GM21526 (cell line): ENCODE measurements at regions not wholly inside any gene's neighbourhood (a gene's known extent, or its start where the extent isn't known, plus 50 kb on each side); places are given as distances from the start of the nearest gene placed in this dataset.

Source experiments
- ATAC-seq: cut with Tn5 transposase; IDR thresholded peaks from one replicate; pipeline ENCODE4 v1.9.1; 2021; ENCODE audit warnings: moderate library complexity; ENCODE audit not compliant: unreplicated experiment, low FRiP score

DNA sequence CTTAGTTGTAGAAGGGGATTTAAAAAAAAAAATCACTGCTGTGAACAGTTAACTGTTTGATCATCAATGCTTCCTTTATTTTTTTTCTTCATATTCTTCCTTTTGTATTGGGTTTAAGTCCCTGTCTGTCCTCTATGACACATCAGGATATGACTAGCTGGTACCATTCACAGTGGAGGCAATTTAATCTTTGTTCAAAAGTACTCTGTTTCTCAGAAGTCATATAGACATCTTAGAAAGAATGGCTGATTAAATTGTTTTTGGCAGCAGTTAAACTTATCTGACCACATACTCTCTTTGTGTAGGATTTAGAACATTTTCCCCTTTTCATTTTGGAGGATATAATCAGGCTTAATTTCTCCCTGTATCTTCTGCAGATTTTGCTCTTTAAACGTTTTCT lies 807.8 kb upstream of the CDH2 start:
- ATAC-seq = no peak

DNA sequence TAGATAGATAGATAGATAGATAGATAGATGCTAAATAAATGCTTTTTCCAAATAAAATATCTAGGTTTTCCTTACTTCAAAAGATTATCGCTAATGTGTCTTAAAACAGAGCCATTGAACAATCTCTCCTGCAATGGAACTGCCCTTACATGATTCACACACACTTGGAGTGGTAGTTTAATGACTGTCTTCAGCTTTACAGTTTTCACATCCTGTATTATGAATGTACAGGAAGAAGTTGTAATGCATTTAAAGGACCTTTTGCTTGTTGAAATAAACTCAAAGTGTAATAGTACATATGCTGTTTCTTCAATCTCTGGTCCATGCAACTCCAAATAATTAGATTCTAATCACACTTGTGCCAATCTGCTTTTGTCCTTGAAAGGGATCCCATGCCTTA lies 797.6 kb upstream of the CDH2 start:
- ATAC-seq = no peak

- no peak for ATAC-seq
These were observed 796.4 kb upstream of the CDH2 start for GRCh38 chr18:28973324-28973723.

DNA sequence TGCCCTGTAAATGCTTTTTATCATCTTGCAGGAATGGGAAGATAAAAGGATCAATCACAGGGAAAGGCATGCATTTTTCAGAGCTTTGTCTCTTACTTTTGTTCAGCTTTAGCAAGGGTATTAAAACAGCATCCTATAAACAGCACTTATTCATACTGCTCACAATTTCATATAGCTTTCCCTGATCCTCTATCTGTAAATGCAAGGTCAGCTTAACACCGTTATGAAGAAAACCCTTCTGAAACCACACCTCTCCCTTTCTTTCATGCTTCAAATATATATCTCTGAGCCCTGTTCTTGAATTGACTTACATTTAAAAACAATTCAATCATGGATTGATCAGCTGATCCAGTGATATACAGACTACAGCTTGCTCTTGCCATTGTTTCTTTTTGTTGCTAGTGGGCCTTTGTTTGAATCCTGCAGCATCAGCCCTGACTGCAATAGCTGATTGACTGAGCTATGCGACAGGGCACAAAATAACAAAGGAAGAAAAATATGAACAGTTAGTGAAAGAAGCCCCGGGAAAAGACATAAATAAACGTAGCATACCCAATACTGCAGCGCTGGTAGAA lies 795.5 kb upstream of the CDH2 start:
- ATAC-seq = no peak

GRCh38 chr18:28963481-28963880 lies 786.6 kb upstream of the CDH2 start:
- ATAC-seq = no peak

GRCh38 chr18:28961669-28962228 lies 784.8 kb upstream of the CDH2 start:
- no peak for ATAC-seq

DNA sequence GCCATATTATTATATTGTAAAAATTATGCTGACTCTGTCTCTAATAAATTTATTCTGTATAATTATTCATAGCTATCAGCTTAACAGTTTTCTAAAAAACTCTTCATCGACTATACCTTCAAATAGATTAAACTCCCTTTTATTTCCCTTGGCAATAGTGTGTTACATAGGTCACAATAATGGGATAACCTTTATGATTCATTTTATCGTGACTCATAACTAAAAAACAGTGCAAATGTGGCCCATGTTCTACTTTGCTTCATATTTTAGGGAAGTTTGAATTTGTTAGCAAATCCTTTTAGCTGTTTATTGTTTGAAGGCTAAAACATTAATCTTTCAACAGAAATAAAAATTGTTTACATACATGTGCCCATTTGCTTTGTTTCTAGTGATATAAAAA lies 783.2 kb upstream of the CDH2 start:
- ATAC-seq = no peak

- no peak for ATAC-seq
These were observed 775.4 kb upstream of the CDH2 start for GRCh38 chr18:28952339-28952738.

GRCh38 chr18:28947900-28948299 lies 771.0 kb upstream of the CDH2 start:
- no peak for ATAC-seq

DNA sequence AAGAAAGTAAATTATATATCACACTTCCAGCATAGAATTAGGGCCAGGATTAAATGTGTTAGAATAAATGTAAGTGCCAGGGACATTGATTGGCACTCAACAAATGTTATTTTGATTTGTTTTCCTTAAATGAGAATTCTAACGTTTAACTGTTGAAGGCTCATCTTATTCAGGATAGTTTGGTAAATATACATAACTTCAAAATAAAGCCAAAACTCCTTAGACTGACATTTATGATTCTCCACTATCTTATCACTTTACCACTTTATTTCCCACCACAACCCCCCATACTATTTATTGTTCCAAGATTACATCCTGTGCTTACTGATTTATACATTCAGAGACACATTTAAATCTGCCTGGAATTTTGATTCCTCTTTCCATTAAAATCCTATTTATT lies 769.5 kb upstream of the CDH2 start:
- no peak for ATAC-seq

GRCh38 chr18:28922936-28923335 lies 746.0 kb upstream of the CDH2 start:
- ATAC-seq = no peak

- ATAC-seq = no peak
These were observed 739.5 kb upstream of the CDH2 start for GRCh38 chr18:28916456-28916855.

DNA sequence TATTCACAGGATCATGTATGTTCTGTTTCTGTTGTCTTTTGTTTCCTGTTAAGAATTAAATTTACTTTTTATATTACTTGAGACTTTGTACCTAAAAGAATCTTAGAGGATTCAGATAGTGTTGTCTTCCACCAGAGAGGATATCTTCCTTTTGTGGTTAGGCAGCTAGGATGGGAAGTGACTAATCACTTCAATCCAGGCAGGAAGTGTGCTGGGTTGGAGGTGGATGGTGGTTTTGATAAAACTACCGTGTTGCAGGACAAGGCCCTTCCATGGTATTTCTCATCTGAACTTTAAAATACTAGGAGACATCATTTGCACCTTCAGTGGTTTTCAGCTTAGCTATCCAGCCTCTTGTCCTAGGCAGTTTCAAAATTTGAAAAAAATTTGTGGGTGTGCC lies 728.6 kb upstream of the CDH2 start:
- no peak for ATAC-seq

- ATAC-seq = no peak
These were observed 727.9 kb upstream of the CDH2 start for GRCh38 chr18:28904789-28905364.

DNA sequence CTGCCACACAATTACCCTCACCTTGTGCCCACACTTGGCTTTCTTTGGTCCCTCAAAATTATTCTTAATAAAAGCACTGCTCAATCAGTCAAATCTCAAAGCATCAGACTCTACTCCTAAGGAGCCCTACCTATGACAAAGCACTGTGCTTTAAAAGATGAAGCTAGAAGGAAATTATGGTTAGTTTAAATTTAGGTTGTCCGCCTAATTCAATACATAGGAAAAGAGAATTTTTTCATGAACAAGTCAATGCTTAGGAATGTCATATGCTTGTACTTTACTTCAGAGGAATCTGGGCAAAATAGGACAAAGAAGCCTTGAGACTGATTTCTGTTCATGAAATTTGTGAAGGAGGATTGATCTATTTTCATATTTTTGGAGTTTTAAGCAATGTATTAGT lies 726.4 kb upstream of the CDH2 start:
- no peak for ATAC-seq

DNA sequence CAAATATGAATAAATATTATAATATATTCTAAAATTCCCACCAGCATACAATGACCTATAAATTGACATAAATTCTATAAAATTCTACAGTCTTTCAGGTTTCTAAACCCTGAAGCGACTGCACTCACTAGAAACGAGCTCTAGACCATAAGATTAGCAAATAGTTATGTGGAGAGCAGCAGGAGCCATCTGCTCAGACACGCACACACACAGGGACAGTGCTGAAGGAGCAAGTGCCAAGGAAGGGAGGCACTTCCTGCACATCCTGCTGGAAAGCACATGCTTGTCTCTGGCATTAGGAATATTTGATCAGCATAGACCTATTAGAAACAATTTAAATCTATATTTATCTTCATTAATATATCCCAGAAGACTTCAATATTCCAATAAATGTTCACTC lies 713.9 kb upstream of the CDH2 start:
- ATAC-seq = no peak

DNA sequence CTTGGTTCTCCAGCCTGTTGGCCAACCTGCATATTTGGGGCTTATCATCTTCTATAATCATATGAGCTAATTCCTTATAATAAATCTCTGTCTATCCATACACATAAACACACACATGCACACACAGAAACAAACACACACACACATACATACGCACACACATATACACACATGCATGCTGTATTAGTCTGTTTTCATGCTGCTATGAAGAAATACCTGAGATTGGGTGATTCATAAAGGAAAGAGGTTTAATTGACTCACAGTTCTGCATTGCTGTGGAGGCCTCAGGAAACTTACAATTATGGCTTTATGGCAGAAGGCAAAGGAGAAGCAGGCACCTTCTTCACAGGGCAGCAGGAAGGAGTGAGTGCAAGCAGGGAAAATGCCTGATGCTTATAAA lies 707.4 kb upstream of the CDH2 start:
- ATAC-seq = no peak

- no peak for ATAC-seq
These were observed 703.9 kb upstream of the CDH2 start for GRCh38 chr18:28880856-28881255.

DNA sequence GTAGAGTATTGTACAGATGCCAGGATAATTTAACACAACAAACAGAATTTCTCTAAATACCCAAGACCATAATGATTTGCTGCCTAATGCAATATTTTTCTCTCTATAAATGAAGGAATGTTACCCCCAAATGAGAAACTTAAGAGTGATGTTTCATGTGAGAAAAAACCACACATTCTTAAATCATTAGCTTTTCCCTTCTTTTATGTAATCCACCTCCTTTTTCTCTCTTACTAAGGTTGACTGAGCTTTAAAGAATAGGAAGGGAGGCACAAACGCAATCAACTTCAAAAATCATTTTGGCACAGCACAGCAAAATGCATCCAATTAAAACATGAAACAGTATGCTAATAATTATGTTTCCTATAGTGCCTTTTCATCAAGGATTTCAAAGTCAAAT lies 698.1 kb upstream of the CDH2 start:
- no peak for ATAC-seq

DNA sequence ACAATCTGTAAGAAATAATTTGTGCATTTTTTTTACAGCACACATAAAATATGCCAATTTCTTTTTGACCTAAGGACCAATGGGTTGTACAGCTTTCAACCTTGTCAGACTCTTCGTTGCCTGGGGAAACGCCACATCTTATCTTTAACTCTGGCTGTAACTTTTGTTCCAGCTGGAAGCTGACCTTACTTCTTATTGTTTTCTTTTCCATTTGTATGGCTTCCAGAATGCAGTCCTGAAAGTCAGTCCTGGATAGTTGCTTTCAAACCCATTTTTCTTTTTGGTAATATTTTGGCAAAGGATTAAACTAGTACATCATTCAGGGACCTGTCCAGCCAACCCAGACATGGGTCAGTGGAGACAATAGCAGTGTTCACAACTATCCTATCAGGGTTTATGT lies 686.5 kb upstream of the CDH2 start:
- no peak for ATAC-seq

GRCh38 chr18:28858248-28858647 lies 681.3 kb upstream of the CDH2 start:
- ATAC-seq = no peak

GRCh38 chr18:28855989-28856388 lies 679.1 kb upstream of the CDH2 start:
- ATAC-seq = no peak

GRCh38 chr18:28855524-28855923 lies 678.6 kb upstream of the CDH2 start:
- ATAC-seq = no peak
